ENCODE measurements at regions not wholly inside any gene's neighbourhood (a gene's known extent, or its start where the extent isn't known, plus 50 kb on each side); places are given as distances from the start of the nearest gene placed in this dataset.
"Not testable (repeated sequence)": the region's sequence is repeated elsewhere in the genome, so short reads cannot be mapped to it uniquely, and the experiment has no call there.

GRCh38 chr13:65353951-65354350 lies 1876.2 kb downstream of the PCDH9 start:
- no peak for DNase-seq

GRCh38 chr13:65353150-65353549 lies 1877.0 kb downstream of the PCDH9 start:
- not testable (repeated sequence) for DNase-seq

GRCh38 chr13:65347420-65348030 lies 1882.6 kb downstream of the PCDH9 start:
- no peak for DNase-seq

- DNase-seq, result no peak
Observed at GRCh38 chr13:65343898-65344663, 1886.1 kb downstream of the PCDH9 start.

GRCh38 chr13:65342541-65343337 lies 1887.4 kb downstream of the PCDH9 start:
- no peak for DNase-seq

- no peak for DNase-seq
Observed at GRCh38 chr13:65339241-65339640, 1890.9 kb downstream of the PCDH9 start.

GRCh38 chr13:65336916-65337315 lies 1893.2 kb downstream of the PCDH9 start:
- no peak for DNase-seq

- no peak for DNase-seq
Observed at GRCh38 chr13:65336087-65336749, 1893.9 kb downstream of the PCDH9 start.

- no peak for DNase-seq
Observed at GRCh38 chr13:65330691-65331090, 1899.4 kb downstream of the PCDH9 start.

GRCh38 chr13:65330287-65330686 lies 1899.8 kb downstream of the PCDH9 start:
- DNase-seq, result no peak

- DNase-seq, result not testable (repeated sequence)
Observed at GRCh38 chr13:65323192-65323591, 1906.9 kb downstream of the PCDH9 start.

- not testable (repeated sequence) for DNase-seq
Observed at GRCh38 chr13:65321423-65321822, 1908.7 kb downstream of the PCDH9 start.

GRCh38 chr13:65314008-65314407 lies 1916.1 kb downstream of the PCDH9 start:
- no peak for DNase-seq

GRCh38 chr13:65310663-65311328 lies 1919.3 kb downstream of the PCDH9 start:
- no peak for DNase-seq

- DNase-seq, result no peak
Observed at GRCh38 chr13:65309906-65310305, 1920.2 kb downstream of the PCDH9 start.

- not testable (repeated sequence) for DNase-seq
Observed at GRCh38 chr13:65308729-65309128, 1921.4 kb downstream of the PCDH9 start.

- DNase-seq, result no peak
Observed at GRCh38 chr13:65307056-65307455, 1923.1 kb downstream of the PCDH9 start.

- DNase-seq, result no peak
Observed at GRCh38 chr13:65302691-65303090, 1927.4 kb downstream of the PCDH9 start.

- DNase-seq, result no peak
Observed at GRCh38 chr13:65301506-65301905, 1928.6 kb downstream of the PCDH9 start.

GRCh38 chr13:65300220-65300619 lies 1929.9 kb downstream of the PCDH9 start:
- DNase-seq, result no peak

- DNase-seq, result no peak
Observed at GRCh38 chr13:65293530-65294198, 1936.5 kb downstream of the PCDH9 start.

Data from right kidney (tissue), 1 donor.